Femur (tissue), 1 donor: ENCODE measurements at regions not wholly inside any gene's neighbourhood (a gene's known extent, or its start where the extent isn't known, plus 50 kb on each side); places are given as distances from the start of the nearest gene placed in this dataset.
A peak's percentile ranks its signal among the peaks of the same experiment; 100 is the strongest.
"Not testable (repeated sequence)": the region's sequence is repeated elsewhere in the genome, so short reads cannot be mapped to it uniquely, and the experiment has no call there.

ENCODE experiments used
- DNase-seq: peaks from one replicate; pipeline ENCODE4 v3.0.0-alpha.2; 2017

- no peak for DNase-seq
Observed at GRCh38 chr20:12130781-12131180, 213.1 kb downstream of the BTBD3 start.

DNA sequence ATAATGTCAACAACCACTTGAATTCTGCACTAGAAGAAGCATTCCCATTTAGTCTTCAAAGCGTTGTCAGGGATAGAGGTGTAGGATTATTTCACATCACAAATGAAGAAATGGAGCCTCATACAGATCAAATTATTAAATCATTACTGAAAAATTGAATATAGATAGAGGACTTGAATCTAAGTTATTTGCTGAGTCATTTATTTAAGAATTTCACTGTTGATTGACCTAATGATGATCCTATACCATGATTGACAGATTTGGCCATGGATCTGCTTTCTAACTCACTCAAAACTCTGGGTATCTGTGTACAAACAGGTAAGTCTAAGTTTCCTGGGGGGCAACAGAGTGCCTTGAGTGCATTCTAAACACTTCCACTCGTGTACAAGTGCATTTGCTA lies 215.9 kb downstream of the BTBD3 start:
- no peak for DNase-seq

DNA sequence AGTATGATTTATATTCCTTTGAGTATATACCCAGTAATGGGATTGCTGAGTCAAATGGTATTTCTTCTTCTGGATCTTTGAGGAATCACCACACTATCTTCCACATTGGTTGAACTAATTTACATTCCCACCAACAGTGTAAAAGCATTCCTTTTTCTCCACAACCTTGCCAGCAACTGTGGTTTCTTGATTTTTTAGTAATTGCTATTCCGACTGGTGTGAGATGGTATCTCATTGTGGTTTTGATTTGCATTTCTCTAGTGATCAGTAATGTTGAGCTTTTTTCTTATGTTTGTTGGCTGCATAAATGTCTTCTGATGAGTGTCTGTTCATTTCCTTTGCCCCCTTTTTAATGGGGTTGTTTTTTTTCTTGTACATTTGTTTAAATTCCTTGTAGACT lies 228.3 kb downstream of the BTBD3 start:
- not testable (repeated sequence) for DNase-seq

GRCh38 chr20:12152996-12153395 lies 235.3 kb downstream of the BTBD3 start:
- DNase-seq, result no peak

- DNase-seq, result no peak
Observed at GRCh38 chr20:12153628-12154027, 235.9 kb downstream of the BTBD3 start.

GRCh38 chr20:12156252-12156651 lies 238.6 kb downstream of the BTBD3 start:
- DNase-seq, result no peak

DNA sequence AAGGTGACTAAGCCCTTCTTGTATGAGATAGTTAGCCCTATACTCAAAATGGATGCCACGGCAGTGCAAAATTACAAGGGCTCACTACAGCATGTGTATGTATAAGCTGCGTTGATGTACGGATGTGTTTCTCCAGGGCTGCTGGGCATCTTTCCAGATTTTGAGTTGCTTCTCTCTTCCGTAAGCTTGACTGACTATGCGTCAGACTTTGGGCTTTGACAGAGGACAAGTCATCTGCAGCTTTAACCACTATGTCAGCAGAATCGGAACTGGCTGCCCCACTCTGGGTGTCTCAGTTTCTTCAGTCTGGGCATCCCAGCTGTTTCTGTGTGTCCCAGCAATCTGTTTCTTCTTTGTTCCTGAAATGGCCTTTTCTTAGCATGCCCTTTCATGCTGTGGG lies 241.6 kb downstream of the BTBD3 start:
- DNase-seq, result no peak

DNA sequence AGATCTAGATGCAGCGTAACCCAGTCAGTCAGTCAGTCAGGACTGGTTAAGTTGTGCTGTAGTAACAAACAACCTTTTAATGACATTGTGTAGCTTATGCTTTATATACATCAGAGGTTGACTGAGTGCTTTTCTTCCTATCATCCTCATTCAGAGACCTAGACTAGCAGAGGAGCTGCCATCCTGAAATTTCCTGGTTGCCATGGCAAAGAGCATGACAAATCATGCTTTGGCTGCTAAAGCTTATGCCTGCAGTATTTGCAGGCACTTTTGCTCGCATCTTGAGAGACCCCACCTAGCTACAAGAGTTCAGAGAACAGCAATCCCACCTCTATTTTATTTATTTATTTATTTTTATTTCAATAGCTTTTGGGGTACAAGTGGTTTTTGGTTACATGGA lies 244.0 kb downstream of the BTBD3 start:
- DNase-seq, result no peak

DNA sequence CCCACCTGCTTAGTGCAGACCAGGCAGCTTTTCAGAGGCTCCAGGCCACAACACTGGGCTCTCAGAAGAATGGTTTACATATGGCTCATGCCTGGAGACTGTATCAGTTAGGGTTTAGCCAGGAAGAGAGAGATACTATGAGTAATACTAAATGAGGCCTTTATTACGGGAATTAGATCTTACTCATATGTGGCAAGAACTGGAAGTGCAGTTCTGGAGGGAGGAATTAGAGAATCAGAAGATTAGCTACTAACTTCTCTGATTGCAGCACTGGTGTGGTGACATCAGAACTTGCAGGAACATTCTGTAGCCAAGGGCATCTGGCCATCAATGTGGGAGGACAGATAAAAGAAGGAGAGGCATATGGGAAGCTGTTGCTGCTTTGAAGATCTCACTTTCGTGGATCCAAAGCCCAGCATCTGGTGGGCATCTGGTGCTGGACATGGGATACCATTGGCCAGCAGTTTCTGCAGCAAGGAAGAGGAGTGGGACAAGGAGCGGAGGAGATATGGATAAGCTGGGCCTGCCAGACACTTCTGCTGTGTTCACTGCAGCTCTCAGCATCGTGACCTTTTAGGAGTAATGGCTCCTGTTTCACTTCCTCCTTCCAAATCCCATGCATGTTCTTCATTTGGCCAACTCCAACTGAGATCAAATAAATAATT lies 248.5 kb downstream of the BTBD3 start:
- DNase-seq, result no peak

DNA sequence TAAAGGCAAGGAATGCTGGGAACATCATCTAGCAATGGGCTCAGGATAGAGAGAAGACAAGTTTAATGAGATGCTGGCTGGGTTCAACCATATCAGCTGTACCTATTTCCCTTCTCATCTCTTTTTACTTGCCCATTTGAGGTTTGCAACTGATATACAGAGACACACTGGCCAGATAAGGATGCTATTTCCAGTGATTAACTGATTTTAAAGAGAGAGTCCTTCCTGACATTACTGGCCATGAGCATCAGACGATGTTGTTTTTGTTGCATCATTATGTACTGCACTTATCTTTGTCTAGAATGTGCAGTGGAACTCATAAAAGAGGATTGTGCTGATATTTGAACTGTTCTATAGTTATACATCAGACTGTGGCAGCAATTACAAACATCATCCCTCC lies 252.7 kb downstream of the BTBD3 start:
- DNase-seq, result no peak

DNA sequence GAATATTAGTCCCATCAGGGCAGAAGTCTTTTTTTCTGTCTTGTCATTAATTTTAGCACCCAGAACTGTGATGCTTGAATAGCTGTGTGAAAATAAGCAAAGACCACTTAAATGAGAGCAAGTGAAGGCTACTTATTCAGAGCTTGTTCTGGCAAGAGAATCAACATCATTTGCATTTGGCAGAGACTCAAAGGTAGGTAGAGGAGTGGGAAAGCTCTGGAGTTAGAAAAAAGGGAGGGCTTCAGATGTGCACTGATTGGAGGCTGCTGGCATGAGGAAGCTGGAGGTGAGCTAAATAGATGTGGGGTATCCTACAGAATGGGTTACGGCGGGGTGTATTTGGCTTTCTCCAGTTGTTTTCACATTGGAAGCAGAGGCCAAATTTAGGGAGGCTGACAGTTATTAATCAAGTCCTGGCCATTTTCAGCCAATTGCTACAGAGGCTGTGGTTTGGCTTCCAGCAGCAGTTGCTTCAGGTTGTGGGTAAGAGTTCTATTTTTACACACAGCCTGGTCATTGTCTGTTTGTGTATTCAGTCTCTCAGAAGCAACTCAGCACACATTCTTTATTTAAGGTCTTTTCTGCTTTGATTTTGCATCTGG lies 254.3 kb downstream of the BTBD3 start:
- DNase-seq, result peak; percentile 43

DNA sequence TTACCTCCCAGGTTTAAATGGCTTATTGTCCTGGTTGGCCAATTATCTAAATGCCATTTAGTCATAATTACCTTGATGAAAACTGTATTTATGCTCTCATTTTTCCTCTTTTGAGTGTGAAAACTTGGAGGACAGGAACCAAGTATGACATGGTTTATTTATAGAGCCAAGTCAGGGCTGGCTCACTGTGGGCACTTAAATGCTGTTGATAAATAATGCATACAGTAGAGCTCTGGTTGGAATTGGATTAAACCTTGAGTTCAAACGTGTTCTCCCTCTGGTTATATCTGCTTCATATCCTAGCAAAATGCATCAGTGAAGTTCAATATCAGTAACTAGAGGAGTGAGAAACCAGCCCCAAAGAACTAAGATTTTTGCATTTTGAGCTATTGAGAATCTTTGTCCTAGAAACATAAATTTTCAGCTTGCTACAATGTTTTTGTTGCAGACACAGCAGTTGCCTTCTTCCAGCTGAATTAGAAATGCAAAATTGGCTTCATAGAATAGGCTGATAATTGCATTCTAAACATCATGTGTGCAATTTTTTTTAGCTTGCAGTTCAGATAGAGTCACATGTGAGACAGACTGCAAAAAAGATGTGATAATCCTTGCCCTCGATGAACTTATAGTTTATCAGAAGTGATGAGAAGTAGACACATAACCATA lies 255.8 kb downstream of the BTBD3 start:
- no peak for DNase-seq

DNA sequence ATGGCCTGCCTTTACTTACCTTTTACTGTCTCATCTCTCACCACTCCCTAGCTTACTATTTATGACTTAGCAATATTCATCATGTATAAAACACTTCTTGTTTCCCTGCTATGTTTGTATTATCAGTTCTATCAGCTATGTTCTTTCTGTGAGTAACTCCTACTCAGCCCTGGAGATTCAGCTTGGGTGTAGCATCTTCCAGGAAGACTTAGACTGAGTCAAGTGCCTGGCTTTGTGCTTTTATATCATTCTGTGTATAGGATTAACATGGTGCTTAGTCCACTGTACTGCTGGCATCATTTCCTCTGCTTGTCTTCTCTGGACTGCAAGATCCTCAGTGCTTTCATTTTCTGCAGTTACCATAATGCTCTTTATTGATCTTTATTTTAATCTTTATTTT lies 257.8 kb downstream of the BTBD3 start:
- no peak for DNase-seq

DNA sequence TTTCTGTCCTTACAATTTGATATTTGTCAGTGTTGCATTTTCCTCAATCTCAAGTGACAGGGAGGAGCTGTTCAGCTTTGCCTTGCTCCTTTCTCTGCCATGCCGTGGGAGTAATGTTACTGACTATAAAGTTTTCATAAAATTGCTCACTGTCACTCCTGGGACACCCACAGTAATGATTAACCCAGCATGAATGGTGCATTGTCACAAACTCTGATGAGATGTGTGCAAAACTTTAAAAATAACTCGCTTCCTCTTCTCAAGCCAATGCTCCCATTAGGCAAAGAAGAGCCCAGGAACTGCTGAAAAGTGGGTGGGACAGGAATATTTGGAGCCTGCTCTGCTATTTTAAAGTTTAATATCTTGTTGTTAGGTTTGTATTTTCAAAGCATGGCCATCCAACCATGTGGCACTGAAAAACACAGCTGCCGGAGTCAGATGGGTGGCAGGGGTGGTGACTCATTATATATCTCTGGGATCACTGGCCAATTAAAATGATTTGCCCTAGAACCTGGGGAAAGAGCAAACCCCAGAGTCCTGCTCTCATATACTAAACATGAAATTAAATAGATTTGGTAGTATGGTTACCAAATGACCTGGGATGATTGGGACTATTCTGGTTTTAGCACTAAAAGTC lies 260.1 kb downstream of the BTBD3 start:
- DNase-seq, result no peak

DNA sequence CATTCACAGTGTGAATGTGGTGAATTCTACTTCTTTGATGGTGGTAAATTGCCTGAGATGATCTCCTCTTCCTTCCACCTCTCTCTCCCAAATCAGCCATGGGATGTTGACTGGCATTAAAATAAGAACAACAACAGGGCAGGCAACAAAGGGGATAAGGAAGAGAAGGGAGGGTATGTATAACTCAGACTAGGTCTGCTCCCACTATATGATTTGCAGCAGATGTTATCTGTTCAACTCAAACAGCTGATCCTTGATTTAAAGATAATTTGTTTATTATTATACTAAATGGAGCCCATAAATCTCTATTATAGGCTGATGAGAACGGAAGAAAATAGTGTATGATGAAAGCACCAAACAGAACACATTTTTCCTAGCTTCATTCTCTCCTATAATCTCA lies 262.0 kb downstream of the BTBD3 start:
- DNase-seq, result no peak

DNA sequence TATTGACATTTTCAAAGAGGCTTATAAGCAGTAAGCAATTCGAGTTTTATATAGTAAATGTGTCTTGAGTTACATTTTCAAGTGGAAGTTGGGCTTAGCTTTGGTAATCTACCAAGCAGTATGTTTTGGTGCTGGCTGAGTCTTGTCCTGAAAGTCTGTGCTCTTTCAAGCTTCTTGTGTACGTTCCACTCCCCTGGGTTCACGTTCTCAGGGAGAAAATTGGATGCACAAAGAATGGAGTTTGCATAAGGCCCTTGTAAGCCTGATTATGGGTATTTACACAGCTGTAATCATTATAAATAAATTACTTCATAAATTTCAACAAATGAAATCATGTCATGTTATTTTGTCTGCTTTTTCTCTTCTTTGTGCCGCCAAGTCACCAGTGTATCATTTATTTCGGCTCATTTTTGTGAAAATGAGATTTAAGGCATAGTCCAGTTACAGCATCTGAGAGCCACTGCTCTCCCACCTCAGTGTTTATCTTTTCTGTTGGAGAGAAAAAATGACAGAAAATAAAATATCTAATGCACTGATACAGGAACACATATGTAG lies 262.5 kb downstream of the BTBD3 start:
- DNase-seq, result no peak

GRCh38 chr20:12198281-12198680 lies 280.6 kb downstream of the BTBD3 start:
- DNase-seq, result no peak

GRCh38 chr20:12199703-12200102 lies 282.0 kb downstream of the BTBD3 start:
- DNase-seq, result no peak

DNA sequence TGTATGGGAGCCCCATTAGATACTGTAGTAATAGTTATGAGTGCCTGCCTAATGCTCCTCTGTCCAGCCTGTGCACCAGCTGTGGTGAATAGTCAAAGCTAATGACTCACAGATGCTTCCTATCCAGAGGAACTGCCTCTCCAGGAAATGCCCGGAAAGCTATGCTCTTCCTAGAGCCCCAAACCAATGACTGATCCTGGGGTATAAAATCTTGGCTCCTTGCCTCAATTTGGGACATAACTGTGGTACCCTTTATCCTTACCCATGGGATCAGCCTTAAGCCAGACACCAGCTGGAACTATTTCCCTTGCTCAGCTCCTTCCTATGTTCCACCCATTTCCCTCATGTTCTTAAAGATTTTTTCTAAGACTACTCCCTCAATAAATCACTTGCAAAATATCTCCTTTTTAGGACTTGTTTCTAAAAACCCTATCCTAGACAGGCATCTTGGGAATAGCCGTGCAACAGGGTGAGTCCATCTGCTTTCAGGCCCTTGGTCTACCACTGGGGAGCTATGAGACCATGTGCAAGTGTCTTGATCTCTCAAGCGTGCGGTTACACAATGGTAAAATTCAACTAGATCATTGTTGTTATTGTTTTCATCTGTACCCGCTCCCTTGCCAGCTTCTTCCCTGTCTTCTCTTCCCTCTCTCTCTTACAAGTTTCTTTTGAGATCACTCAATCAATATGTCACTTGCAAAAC lies 283.7 kb downstream of the BTBD3 start:
- DNase-seq, result peak; percentile 22

DNA sequence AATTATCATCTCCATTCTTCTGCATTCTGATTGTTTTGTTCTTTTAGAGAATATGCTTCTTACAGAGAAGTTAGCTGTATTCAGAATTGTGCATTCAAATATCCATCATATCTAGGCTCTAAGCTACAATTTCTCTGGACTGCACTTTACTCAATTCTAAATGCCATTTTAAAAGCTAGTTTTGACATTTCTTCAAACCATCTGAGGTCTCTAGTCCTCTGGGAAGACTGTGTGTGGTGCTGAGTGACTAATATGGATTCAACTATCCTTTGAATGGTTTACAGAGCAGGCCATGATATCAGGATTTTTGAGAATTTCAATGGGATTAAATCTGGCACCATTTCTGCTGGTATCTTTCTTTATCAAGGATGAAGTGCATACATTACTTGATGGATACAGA lies 285.7 kb downstream of the BTBD3 start:
- DNase-seq, result no peak

GRCh38 chr20:12203981-12204380 lies 286.3 kb downstream of the BTBD3 start:
- DNase-seq, result no peak

GRCh38 chr20:12207875-12208274 lies 290.2 kb downstream of the BTBD3 start:
- no peak for DNase-seq

GRCh38 chr20:12210591-12210990 lies 292.9 kb downstream of the BTBD3 start:
- no peak for DNase-seq
